ENCODE measurements at regions not wholly inside any gene's neighbourhood (a gene's known extent, or its start where the extent isn't known, plus 50 kb on each side); places are given as distances from the start of the nearest gene placed in this dataset.

DNA sequence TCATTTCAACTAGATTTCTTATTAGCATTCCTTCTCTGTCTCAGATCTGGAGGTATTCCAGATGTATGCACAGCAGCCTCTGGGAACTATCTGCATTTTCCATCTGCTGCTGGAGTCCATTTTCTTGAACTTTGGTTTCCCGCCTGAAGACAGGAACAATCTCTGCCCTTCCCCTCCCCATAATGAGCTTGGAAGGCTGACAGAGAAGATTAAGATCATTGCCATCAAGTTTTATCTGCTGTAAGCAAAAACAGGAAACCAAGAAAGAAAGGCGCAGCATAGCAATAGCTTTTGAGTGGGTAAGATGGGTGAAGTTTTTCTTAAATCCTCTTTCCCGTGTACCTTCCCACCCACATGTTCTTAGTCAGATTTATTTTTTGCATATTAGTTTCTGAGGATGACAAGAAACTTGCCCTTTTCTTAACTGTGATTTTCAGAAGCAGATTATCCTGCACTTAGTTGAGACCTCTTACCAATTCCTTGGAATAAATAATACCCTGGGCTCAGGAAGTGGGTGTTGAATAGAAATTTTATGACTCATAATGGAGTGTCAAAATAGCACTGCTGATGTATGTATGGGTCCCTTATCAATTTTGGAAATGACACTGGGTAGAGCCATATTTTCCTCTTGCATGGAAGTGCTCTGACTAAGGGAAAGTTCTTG, 78.3 kb downstream of the CT47B1 start:
- no peak for TF ChIP-seq POLR2A (IDR thresholded peaks at IDR 0.05)
- TF ChIP-seq, protein P1, sequence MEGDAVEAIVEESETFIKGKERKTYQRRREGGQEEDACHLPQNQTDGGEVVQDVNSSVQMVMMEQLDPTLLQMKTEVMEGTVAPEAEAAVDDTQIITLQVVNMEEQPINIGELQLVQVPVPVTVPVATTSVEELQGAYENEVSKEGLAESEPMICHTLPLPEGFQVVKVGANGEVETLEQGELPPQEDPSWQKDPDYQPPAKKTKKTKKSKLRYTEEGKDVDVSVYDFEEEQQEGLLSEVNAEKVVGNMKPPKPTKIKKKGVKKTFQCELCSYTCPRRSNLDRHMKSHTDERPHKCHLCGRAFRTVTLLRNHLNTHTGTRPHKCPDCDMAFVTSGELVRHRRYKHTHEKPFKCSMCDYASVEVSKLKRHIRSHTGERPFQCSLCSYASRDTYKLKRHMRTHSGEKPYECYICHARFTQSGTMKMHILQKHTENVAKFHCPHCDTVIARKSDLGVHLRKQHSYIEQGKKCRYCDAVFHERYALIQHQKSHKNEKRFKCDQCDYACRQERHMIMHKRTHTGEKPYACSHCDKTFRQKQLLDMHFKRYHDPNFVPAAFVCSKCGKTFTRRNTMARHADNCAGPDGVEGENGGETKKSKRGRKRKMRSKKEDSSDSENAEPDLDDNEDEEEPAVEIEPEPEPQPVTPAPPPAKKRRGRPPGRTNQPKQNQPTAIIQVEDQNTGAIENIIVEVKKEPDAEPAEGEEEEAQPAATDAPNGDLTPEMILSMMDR (IDR thresholded peaks at IDR 0.05), result no peak
